ENCODE measurements at regions not wholly inside any gene's neighbourhood (a gene's known extent, or its start where the extent isn't known, plus 50 kb on each side); places are given as distances from the start of the nearest gene placed in this dataset.

- peaks cover 5% of the 10 kb centered on the region for H3K9me3 Mint-ChIP-seq (ENCODE audit: low read depth, unreplicated experiment)
- no peaks in the 10 kb centered on the region for H3K27me3 Mint-ChIP-seq (ENCODE audit: unreplicated experiment)
- peaks cover 42% of the 10 kb centered on the region for H3K4me1 Mint-ChIP-seq (ENCODE audit: low read depth, unreplicated experiment)
- no peak for DNase-seq
- no peak for TF ChIP-seq CTCF (IDR thresholded peaks at IDR 0.05; ENCODE audit: unreplicated experiment)
- H3K4me3 Mint-ChIP-seq (ENCODE audit: low read depth, unreplicated experiment), result no peak overlapping the region
- no TSS peak for BruUV-seq (replicated peaks)
- intact Hi-C loops (cut with micrococcal nuclease; ENCODE audit: unreplicated experiment), result no loop called here
- no peak overlapping the region for H3K27ac Mint-ChIP-seq (ENCODE audit: unreplicated experiment)
- CTCF ChIA-PET, result no interaction called here
- H3K36me3 Mint-ChIP-seq (ENCODE audit: insufficient read depth, unreplicated experiment), result peaks cover 4% of the 10 kb centered on the region
Observed at GRCh38 chr4:41452484-41453225, 85.3 kb upstream of the LIMCH1 start.

GRCh38 chr4:41454423-41454822 lies 83.5 kb upstream of the LIMCH1 start:
- Mint-ChIP-seq H3K4me1 (ENCODE audit: low read depth, unreplicated experiment) (peaks cover 48% of the 10 kb centered on the region), H3K27me3 (ENCODE audit: unreplicated experiment) (no peaks in the 10 kb centered on the region), H3K4me3 (ENCODE audit: low read depth, unreplicated experiment) (no peak overlapping the region), H3K9me3 (ENCODE audit: low read depth, unreplicated experiment) (peaks cover under 1% of the 10 kb centered on the region), H3K36me3 (ENCODE audit: insufficient read depth, unreplicated experiment) (no peaks in the 10 kb centered on the region), H3K27ac (ENCODE audit: unreplicated experiment) (no peak overlapping the region)
- no peak for DNase-seq
- TF ChIP-seq CTCF (IDR thresholded peaks at IDR 0.05; ENCODE audit: unreplicated experiment), result no peak
- intact Hi-C loops (cut with micrococcal nuclease; ENCODE audit: unreplicated experiment), result no loop called here
- CTCF ChIA-PET, result interaction anchor here (1.0 kb wide), 1 partner anchor 12 kb away, joined by 3 read pairs; no protein-coding TSS in a partner anchor
- no TSS peak for BruUV-seq (replicated peaks)

GRCh38 chr4:41455206-41455605 lies 82.8 kb upstream of the LIMCH1 start:
- CTCF ChIA-PET, result no interaction called here
- no peaks in the 10 kb centered on the region for H3K27me3 Mint-ChIP-seq (ENCODE audit: unreplicated experiment)
- H3K27ac Mint-ChIP-seq (ENCODE audit: unreplicated experiment), result no peak overlapping the region
- no peaks in the 10 kb centered on the region for H3K9me3 Mint-ChIP-seq (ENCODE audit: low read depth, unreplicated experiment)
- no peak for DNase-seq
- no peak for TF ChIP-seq CTCF (IDR thresholded peaks at IDR 0.05; ENCODE audit: unreplicated experiment)
- no peak overlapping the region for H3K4me3 Mint-ChIP-seq (ENCODE audit: low read depth, unreplicated experiment)
- no peaks in the 10 kb centered on the region for H3K36me3 Mint-ChIP-seq (ENCODE audit: insufficient read depth, unreplicated experiment)
- intact Hi-C loops (cut with micrococcal nuclease; ENCODE audit: unreplicated experiment), result no loop called here
- no TSS peak for BruUV-seq (replicated peaks)
- H3K4me1 Mint-ChIP-seq (ENCODE audit: low read depth, unreplicated experiment), result peaks cover 47% of the 10 kb centered on the region

- intact Hi-C loops (cut with micrococcal nuclease; ENCODE audit: unreplicated experiment), result no loop called here
- peaks cover 44% of the 10 kb centered on the region for H3K4me1 Mint-ChIP-seq (ENCODE audit: low read depth, unreplicated experiment)
- no TSS peak for BruUV-seq (replicated peaks)
- no peaks in the 10 kb centered on the region for H3K36me3 Mint-ChIP-seq (ENCODE audit: insufficient read depth, unreplicated experiment)
- no peak overlapping the region for H3K4me3 Mint-ChIP-seq (ENCODE audit: low read depth, unreplicated experiment)
- no peak for DNase-seq
- no peak overlapping the region for H3K27ac Mint-ChIP-seq (ENCODE audit: unreplicated experiment)
- CTCF ChIA-PET, result interaction anchor here (0.5 kb wide), 1 partner anchor 14 kb away, joined by 3 read pairs; no protein-coding TSS in a partner anchor
- H3K9me3 Mint-ChIP-seq (ENCODE audit: low read depth, unreplicated experiment), result no peaks in the 10 kb centered on the region
- no peak for TF ChIP-seq CTCF (IDR thresholded peaks at IDR 0.05; ENCODE audit: unreplicated experiment)
- H3K27me3 Mint-ChIP-seq (ENCODE audit: unreplicated experiment), result no peaks in the 10 kb centered on the region
Observed at GRCh38 chr4:41456559-41457101, 81.3 kb upstream of the LIMCH1 start.
